ENCODE measurements at regions not wholly inside any gene's neighbourhood (a gene's known extent, or its start where the extent isn't known, plus 50 kb on each side); places are given as distances from the start of the nearest gene placed in this dataset.

GRCh38 chr6:81216668-81217067 is 535.8 kb downstream of the TENT5A start:
- H4K20me1 ChIP-seq (replicated peaks in 1 of 2; ENCODE audit: control insufficient read depth in 1 of 2, insufficient read depth in 2 of 2, low read length in 2 of 2): no peaks in the 10 kb centered on the region
- POLR2A ChIA-PET (ENCODE audit: partially characterized antibody): no interaction called here
- no peak overlapping the region for H2AK5ac ChIP-seq (ENCODE audit: low read depth, low read length)
- H2BK120ac ChIP-seq (replicated peaks; ENCODE audit: low read depth, low read length): no peak overlapping the region
- H3K36me3 ChIP-seq (ENCODE audit: control insufficient read depth in 2 of 4, insufficient read depth in 4 of 4, low read length in 3 of 4): no peaks in the 10 kb centered on the region
- H4K91ac ChIP-seq (replicated peaks; ENCODE audit: insufficient read length, low read length): no peak overlapping the region
- no peak overlapping the region for H4K8ac ChIP-seq (ENCODE audit: extremely low read depth, insufficient read depth, low read length)
- H3K9ac ChIP-seq (replicated peaks in 1 of 4; ENCODE audit: extremely low read depth in 1 of 4, low read depth in 3 of 4, low read length in 3 of 4): no peak overlapping the region
- no peaks in the 10 kb centered on the region; a peak in 1 of 4 replicates for H3K9me3 ChIP-seq (ENCODE audit: insufficient read depth in 2 of 2, low read depth in 1 of 2, low read length in 1 of 2)
- no peak overlapping the region for H2BK20ac ChIP-seq (ENCODE audit: low read length)
- CTCF ChIA-PET (ENCODE audit: partially characterized antibody): no interaction called here
- no peaks in the 10 kb centered on the region for H3K27me3 ChIP-seq (replicated peaks in 1 of 4; ENCODE audit: control insufficient read depth in 3 of 4, extremely low read depth in 1 of 4, insufficient read depth in 3 of 4, low read length in 3 of 4)
- no peak overlapping the region for H3K4ac ChIP-seq (replicated peaks; ENCODE audit: insufficient read length, low read depth, low read length)
- no peak overlapping the region for H3K4me2 ChIP-seq (ENCODE audit: insufficient read depth in 1 of 2, low read depth in 2 of 2, low read length in 2 of 2)
- no peak overlapping the region for H3K23ac ChIP-seq (ENCODE audit: insufficient read length)
- DNase-seq (ENCODE audit: low read depth in 1 of 2, low spot score in 2 of 2): no peak
- no peak overlapping the region for H2BK12ac ChIP-seq (ENCODE audit: low read depth, low read length)
- H2BK5ac ChIP-seq (ENCODE audit: low read depth, low read length): no peak overlapping the region
- no peak for FAIRE-seq
- no peak overlapping the region for H2AFZ ChIP-seq (ENCODE audit: low read length)
- H3K56ac ChIP-seq (replicated peaks; ENCODE audit: insufficient read length, low read depth, low read length): no peak overlapping the region
- no peak overlapping the region for H3K18ac ChIP-seq (ENCODE audit: extremely low read depth, low read length)
- no peak overlapping the region for H4K5ac ChIP-seq (ENCODE audit: insufficient read length, low read depth, low read length)
- H2BK15ac ChIP-seq (ENCODE audit: low read length): no peak overlapping the region
- 73% methylated on average over 3 of the region's 3 CpGs; no CpG with 5 or more reads in 1 of the 2 experiments for WGBS, 2 experiments (ENCODE audit: extremely low coverage in 1 of 2, insufficient coverage in 1 of 2, insufficient read length in 1 of 2, insufficient replicate concordance in 2 of 2, low coverage in 1 of 2, low lambda C conversion rate in 2 of 2, missing lambda C conversion rate in 1 of 2)
- H3K27ac ChIP-seq (ENCODE audit: low read depth, low read length): no peak overlapping the region
- no peaks in the 10 kb centered on the region for H3K79me2 ChIP-seq (ENCODE audit: control insufficient read depth in 1 of 2, insufficient read depth in 2 of 2, low read length in 2 of 2)
- TF ChIP-seq TAF1 (IDR thresholded peaks at IDR 0.05; ENCODE audit: low read depth, low read length) (no peak), TBP (IDR thresholded peaks at IDR 0.05; ENCODE audit: low read depth, low read length) (no peak), CREB1 (IDR thresholded peaks at IDR 0.05) (no peak), TEAD4 (IDR thresholded peaks at IDR 0.05; ENCODE audit: low read depth, low read length) (no peak), SUZ12 (IDR thresholded peaks at IDR 0.05; ENCODE audit: low read length) (no peak), BACH1 (IDR thresholded peaks at IDR 0.05; ENCODE audit: low read length) (no peak), YY1 (IDR thresholded peaks at IDR 0.05; ENCODE audit: low read depth, low read length) (no peak), SP1 (IDR thresholded peaks at IDR 0.05; ENCODE audit: low read depth, low read length) (no peak), POLR2AphosphoS5 (IDR thresholded peaks at IDR 0.05; ENCODE audit: low read depth, low read length) (no peak)
- no peak overlapping the region for H3K14ac ChIP-seq (ENCODE audit: insufficient read length)
- H3K79me1 ChIP-seq (ENCODE audit: low read depth, low read length): no peaks in the 10 kb centered on the region
- no peak overlapping the region for H3K4me3 ChIP-seq (ENCODE audit: extremely low read depth in 1 of 4, insufficient read depth in 2 of 4, low read depth in 3 of 4, low read length in 4 of 4)
- no peaks in the 10 kb centered on the region for H3K23me2 ChIP-seq (ENCODE audit: low read depth, low read length)
- H3K4me1 ChIP-seq (replicated peaks in 1 of 4; ENCODE audit: control insufficient read depth in 3 of 4, insufficient read depth in 4 of 4, low read length in 3 of 4): no peaks in the 10 kb centered on the region

All from H1 (cell line).